ENCODE measurements at regions not wholly inside any gene's neighbourhood (a gene's known extent, or its start where the extent isn't known, plus 50 kb on each side); places are given as distances from the start of the nearest gene placed in this dataset.
"Not testable (repeated sequence)": the region's sequence is repeated elsewhere in the genome, so short reads cannot be mapped to it uniquely, and the experiment has no call there.

GRCh38 chr1:232123775-232124659 lies 497.4 kb downstream of the DISC1 start:
- peak in 1 of 2 donors; percentile 13 for DNase-seq
- WGBS, 2 donors = 73 to 77% methylated on average over 9 of the region's 9 CpGs
- H3K4me3 ChIP-seq (replicated peaks in 1 of 3) = no peak overlapping the region
- H3K27me3 ChIP-seq = no peaks in the 10 kb centered on the region
- TF ChIP-seq POLR2A (IDR thresholded peaks at IDR 0.05) = no peak
- TF ChIP-seq, protein P1, sequence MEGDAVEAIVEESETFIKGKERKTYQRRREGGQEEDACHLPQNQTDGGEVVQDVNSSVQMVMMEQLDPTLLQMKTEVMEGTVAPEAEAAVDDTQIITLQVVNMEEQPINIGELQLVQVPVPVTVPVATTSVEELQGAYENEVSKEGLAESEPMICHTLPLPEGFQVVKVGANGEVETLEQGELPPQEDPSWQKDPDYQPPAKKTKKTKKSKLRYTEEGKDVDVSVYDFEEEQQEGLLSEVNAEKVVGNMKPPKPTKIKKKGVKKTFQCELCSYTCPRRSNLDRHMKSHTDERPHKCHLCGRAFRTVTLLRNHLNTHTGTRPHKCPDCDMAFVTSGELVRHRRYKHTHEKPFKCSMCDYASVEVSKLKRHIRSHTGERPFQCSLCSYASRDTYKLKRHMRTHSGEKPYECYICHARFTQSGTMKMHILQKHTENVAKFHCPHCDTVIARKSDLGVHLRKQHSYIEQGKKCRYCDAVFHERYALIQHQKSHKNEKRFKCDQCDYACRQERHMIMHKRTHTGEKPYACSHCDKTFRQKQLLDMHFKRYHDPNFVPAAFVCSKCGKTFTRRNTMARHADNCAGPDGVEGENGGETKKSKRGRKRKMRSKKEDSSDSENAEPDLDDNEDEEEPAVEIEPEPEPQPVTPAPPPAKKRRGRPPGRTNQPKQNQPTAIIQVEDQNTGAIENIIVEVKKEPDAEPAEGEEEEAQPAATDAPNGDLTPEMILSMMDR (IDR thresholded peaks at IDR 0.05) = no peak
- H3K36me3 ChIP-seq = no peaks in the 10 kb centered on the region
- intact Hi-C loops (cut with DNase I) = no loop called here
- no peak overlapping the region for H3K27ac ChIP-seq
- H3K9me3 ChIP-seq = no peaks in the 10 kb centered on the region
- H3K4me1 ChIP-seq = no peaks in the 10 kb centered on the region

DNA sequence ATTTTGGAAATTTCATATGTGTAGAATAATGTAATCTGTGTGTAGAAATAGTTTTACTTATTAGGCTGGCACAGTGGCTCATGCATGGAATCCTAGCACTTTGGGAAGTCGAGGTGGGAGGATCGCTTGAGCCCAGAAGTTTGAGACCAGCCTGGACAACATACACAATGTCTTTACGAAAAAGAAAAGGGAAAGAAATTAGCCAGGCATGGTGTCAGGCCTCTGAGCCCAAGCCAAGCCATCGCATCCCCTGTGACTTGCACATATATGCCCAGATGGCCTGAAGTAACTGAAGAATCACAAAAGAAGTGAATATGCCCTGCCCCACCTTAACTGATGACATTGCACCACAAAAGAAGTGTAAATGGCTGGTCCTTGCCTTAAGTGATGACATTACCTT lies 491.3 kb downstream of the DISC1 start:
- H3K36me3 ChIP-seq; H3K27ac ChIP-seq; H3K27me3 ChIP-seq; DNase-seq; H3K4me1 ChIP-seq; H3K9me3 ChIP-seq; intact Hi-C loops (cut with DNase I); H3K4me3 ChIP-seq (replicated peaks in 1 of 3): not testable (repeated sequence)
- WGBS, 2 donors = 91 to 93% methylated on average over 4 of the region's 4 CpGs

DNA sequence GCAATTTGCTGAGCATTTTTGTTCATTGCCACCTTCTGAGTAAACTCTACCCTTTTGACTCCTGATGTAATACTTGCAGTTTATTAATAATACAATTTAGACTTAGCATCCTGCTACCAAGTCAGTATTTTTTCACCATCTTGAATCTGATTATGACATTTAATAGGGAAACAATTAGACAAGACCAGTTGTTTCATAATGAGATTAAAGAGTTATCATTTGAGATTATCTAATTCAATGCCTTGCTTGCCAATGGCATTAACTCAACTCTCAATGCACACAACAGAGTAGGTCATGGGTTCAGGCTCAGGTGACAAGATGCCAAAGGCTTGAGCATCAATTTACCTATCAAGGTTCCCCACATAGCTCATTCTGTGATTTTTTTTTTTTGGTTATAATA lies 488.4 kb downstream of the DISC1 start:
- intact Hi-C loops (cut with DNase I) = no loop called here
- Histone ChIP-seq H3K36me3 (no peaks in the 10 kb centered on the region), H3K4me1 (no peaks in the 10 kb centered on the region), H3K27ac (no peak overlapping the region), H3K27me3 (no peaks in the 10 kb centered on the region), H3K4me3 (replicated peaks in 1 of 3) (no peak overlapping the region), H3K9me3 (no peaks in the 10 kb centered on the region)
- no peak for DNase-seq
- TF ChIP-seq POLR2A (IDR thresholded peaks at IDR 0.05) = no peak
- TF ChIP-seq, protein P1 (IDR thresholded peaks at IDR 0.05) = no peak

DNA sequence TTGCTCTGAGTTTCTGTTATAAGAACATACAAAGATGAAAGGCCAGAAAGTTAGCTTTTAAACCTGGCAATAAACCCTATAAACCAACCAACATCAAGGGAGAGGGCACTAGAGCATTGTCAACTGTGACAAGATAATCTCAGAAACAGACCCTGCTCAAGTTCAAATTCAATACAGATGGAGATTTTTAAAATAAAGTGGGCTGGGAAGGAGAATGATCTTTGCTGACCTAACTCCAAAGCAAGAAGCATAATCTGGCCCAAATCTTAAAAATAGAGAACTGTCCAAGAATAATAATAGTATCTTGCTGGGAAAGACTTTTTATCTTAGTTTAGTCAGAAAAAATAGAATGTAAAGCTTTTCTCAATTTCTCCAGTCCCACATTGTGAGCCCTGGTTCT lies 485.5 kb downstream of the DISC1 start:
- Histone ChIP-seq H3K27me3 (no peaks in the 10 kb centered on the region), H3K4me1 (no peaks in the 10 kb centered on the region), H3K9me3 (no peaks in the 10 kb centered on the region), H3K27ac (no peak overlapping the region), H3K36me3 (no peaks in the 10 kb centered on the region), H3K4me3 (replicated peaks in 1 of 3) (no peak overlapping the region)
- no peak for DNase-seq
- TF ChIP-seq, protein P1 (IDR thresholded peaks at IDR 0.05) = no peak
- no peak for TF ChIP-seq POLR2A (IDR thresholded peaks at IDR 0.05)
- intact Hi-C loops (cut with DNase I) = no loop called here

DNA sequence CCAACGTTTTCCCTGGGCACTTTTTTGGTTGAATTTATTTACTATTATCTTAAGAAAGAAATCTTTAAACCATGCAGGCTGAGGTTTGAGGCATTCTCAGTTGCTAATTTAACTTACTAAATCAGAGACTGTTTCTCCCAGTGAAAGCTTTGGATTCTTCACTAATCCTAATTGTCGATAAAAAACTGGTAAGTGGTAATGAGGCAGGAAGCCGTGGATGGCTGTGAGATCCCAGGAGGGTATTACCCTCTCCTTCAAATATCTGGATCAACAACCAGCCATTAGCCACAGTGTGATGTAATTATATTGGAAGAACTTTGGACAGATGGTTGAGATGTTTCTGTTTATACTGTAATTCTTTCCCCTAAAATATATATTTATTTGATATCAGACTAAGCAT lies 485.0 kb downstream of the DISC1 start:
- no peaks in the 10 kb centered on the region for H3K36me3 ChIP-seq
- no peaks in the 10 kb centered on the region for H3K4me1 ChIP-seq
- H3K4me3 ChIP-seq (replicated peaks in 1 of 3) = no peak overlapping the region
- H3K27me3 ChIP-seq = no peaks in the 10 kb centered on the region
- H3K9me3 ChIP-seq = no peaks in the 10 kb centered on the region
- no peak overlapping the region for H3K27ac ChIP-seq
- DNase-seq = no peak
- WGBS, 2 donors = 37% methylated on average over 3 of the region's 3 CpGs
- intact Hi-C loops (cut with DNase I) = no loop called here
- TF ChIP-seq, protein P1 (IDR thresholded peaks at IDR 0.05) = no peak
- TF ChIP-seq POLR2A (IDR thresholded peaks at IDR 0.05) = no peak
